ENCODE measurements at regions not wholly inside any gene's neighbourhood (a gene's known extent, or its start where the extent isn't known, plus 50 kb on each side); places are given as distances from the start of the nearest gene placed in this dataset.

- BruUV-seq (replicated peaks) = no TSS peak
- H3K27me3 ChIP-seq (ENCODE audit: insufficient read depth, low read length) = no peaks in the 10 kb centered on the region
- no peaks in the 10 kb centered on the region for H3K79me2 ChIP-seq (ENCODE audit: insufficient read depth, low read length)
- no peak overlapping the region for H3K4me2 ChIP-seq (ENCODE audit: low read length)
- H4K20me1 ChIP-seq (ENCODE audit: insufficient read depth) = no peaks in the 10 kb centered on the region
- ChIA-PET RAD21 (ENCODE audit: low non-redundant PET in 1 of 2, low total read pairs in 2 of 2, uncharacterized antibody in 2 of 2, unreplicated experiment in 2 of 2) (no interaction called here), POLR2A (no interaction called here), CTCF (no interaction called here)
- TF ChIP-seq TCF7L2 (IDR thresholded peaks at IDR 0.05; ENCODE audit: borderline replicate concordance, extremely low read depth, insufficient read depth, insufficient read length) (no peak), SRF (IDR thresholded peaks at IDR 0.05; ENCODE audit: low read depth) (no peak), SIN3A (IDR thresholded peaks at IDR 0.05; ENCODE audit: low read depth) (no peak), SP1 (IDR thresholded peaks at IDR 0.05; ENCODE audit: low read depth) (no peak), CTCF (IDR thresholded peaks at IDR 0.05 in 2 of 3, conservative IDR thresholded peaks at IDR 0.05 in 1 of 3; ENCODE audit: borderline replicate concordance in 1 of 3, insufficient read depth in 1 of 3, low read depth in 2 of 3, low read length in 2 of 3) (no peak), YY1 (IDR thresholded peaks at IDR 0.05; ENCODE audit: extremely low read depth, insufficient replicate concordance, low read depth, low read length) (no peak), EZH2 (IDR thresholded peaks at IDR 0.05) (no peak), ZBTB33 (IDR thresholded peaks at IDR 0.05; ENCODE audit: extremely low read depth, insufficient replicate concordance, low read length) (no peak), EZH2phosphoT487 (IDR thresholded peaks at IDR 0.05; ENCODE audit: borderline replicate concordance) (no peak), FOSL1 (IDR thresholded peaks at IDR 0.05; ENCODE audit: low read depth) (no peak), POLR2AphosphoS5 (IDR thresholded peaks at IDR 0.05; ENCODE audit: low read depth, low read length) (no peak), POLR2A (IDR thresholded peaks at IDR 0.05; ENCODE audit: borderline replicate concordance, extremely low read depth, insufficient read depth, insufficient read length) (no peak), ELF1 (IDR thresholded peaks at IDR 0.05; ENCODE audit: borderline replicate concordance, low read depth) (no peak), MAX (IDR thresholded peaks at IDR 0.05) (no peak)
- no peak overlapping the region for H3K4me3 ChIP-seq (replicated peaks in 1 of 2; ENCODE audit: low read depth in 1 of 2, low read length in 2 of 2)
- no peak overlapping the region for H2AFZ ChIP-seq (ENCODE audit: low read depth, low read length, poor library complexity, severe bottlenecking)
- no peaks in the 10 kb centered on the region for H3K4me1 ChIP-seq (ENCODE audit: control insufficient read depth in 1 of 2, insufficient read depth in 2 of 2, low read length in 2 of 2)
- H3K27ac ChIP-seq (ENCODE audit: low read depth, low read length) = no peak overlapping the region
- intact Hi-C loops (cut with micrococcal nuclease) = no loop called here
- H3K9me3 ChIP-seq (ENCODE audit: control insufficient read depth in 1 of 2, insufficient read depth in 1 of 2, low read depth in 1 of 2, low read length in 2 of 2) = no peaks in the 10 kb centered on the region; a peak in 1 of 4 replicates
- ATAC-seq (no peak), DNase-seq (ENCODE audit: low read depth, low spot score) (no peak)
- H3K9ac ChIP-seq (ENCODE audit: low read length) = no peak overlapping the region
- H3K36me3 ChIP-seq (ENCODE audit: control insufficient read depth in 1 of 2, insufficient read depth in 2 of 2, low read length in 2 of 2) = no peaks in the 10 kb centered on the region
- no peaks in the 10 kb centered on the region for H3K9me2 ChIP-seq (ENCODE audit: insufficient read depth)
These were observed 152.9 kb upstream of the FOXN2 start for GRCh38 chr2:48161628-48162027.
